ENCODE measurements at regions not wholly inside any gene's neighbourhood (a gene's known extent, or its start where the extent isn't known, plus 50 kb on each side); places are given as distances from the start of the nearest gene placed in this dataset.

DNA sequence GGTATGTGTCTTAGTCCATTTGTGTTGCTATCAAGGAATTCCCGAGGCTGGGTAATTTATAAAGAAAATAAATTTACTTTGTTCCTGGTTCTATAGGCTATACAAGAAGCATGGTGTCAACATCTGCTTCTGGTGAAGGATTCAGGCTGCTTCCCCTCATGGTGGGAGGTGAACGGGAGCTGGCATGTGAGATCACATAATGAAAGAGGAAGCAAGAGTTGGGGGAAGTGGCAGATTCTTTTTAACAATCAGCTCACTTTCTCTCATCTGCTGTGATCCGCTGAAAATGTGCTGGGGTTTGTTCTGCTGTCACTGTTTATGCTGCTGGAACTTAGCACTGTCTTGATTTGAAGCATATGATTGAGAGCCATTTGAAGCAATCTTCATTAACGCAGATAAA is 730.0 kb upstream of the SORCS1 start:
- TF ChIP-seq POLR2A (IDR thresholded peaks at IDR 0.05) (no peak), POLR2AphosphoS5 (IDR thresholded peaks at IDR 0.05) (no peak)
- TF ChIP-seq, protein P1, sequence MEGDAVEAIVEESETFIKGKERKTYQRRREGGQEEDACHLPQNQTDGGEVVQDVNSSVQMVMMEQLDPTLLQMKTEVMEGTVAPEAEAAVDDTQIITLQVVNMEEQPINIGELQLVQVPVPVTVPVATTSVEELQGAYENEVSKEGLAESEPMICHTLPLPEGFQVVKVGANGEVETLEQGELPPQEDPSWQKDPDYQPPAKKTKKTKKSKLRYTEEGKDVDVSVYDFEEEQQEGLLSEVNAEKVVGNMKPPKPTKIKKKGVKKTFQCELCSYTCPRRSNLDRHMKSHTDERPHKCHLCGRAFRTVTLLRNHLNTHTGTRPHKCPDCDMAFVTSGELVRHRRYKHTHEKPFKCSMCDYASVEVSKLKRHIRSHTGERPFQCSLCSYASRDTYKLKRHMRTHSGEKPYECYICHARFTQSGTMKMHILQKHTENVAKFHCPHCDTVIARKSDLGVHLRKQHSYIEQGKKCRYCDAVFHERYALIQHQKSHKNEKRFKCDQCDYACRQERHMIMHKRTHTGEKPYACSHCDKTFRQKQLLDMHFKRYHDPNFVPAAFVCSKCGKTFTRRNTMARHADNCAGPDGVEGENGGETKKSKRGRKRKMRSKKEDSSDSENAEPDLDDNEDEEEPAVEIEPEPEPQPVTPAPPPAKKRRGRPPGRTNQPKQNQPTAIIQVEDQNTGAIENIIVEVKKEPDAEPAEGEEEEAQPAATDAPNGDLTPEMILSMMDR (IDR thresholded peaks at IDR 0.05): no peak

All from upper lobe of left lung (tissue), 4 donors.